ENCODE measurements at regions not wholly inside any gene's neighbourhood (a gene's known extent, or its start where the extent isn't known, plus 50 kb on each side); places are given as distances from the start of the nearest gene placed in this dataset.

DNA sequence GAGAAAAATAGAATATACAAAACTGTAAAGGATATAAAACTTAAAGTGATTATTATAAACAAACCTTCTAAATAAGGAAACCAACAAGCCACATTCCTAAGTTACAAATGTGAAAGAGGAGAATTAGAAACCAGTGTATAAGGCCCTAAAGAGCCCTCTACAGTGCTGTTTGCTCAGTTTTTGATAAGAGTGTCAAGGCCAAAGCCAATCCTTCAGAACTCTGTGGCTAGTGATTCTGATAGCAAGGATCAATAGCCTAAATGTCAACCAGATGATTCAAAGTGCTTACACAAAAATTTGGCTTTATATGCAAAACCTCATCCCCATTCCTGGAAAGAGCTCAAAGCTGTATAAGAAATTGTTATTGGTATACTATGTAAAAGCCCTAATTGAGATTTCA, 104.6 kb upstream of the HTR1E start:
- CTCF ChIA-PET = no interaction called here
- Histone ChIP-seq H3K27me3 (ENCODE audit: low read length) (no peaks in the 10 kb centered on the region), H3F3A (ENCODE audit: low read length, unreplicated experiment) (no peaks in the 10 kb centered on the region), H3K79me2 (ENCODE audit: low read length) (no peaks in the 10 kb centered on the region), H3K4me3 (ENCODE audit: low read length) (no peak overlapping the region), H3K9me3 (ENCODE audit: low read length) (no peaks in the 10 kb centered on the region), H3K9ac (ENCODE audit: low read length) (no peak overlapping the region), H2AFZ (ENCODE audit: low read length) (no peak overlapping the region), H3K4me2 (ENCODE audit: low read length) (no peak overlapping the region), H3K27ac (ENCODE audit: low read length) (no peak overlapping the region), H3K9me2 (replicated peaks; ENCODE audit: low read length) (no peaks in the 10 kb centered on the region), H3K36me3 (ENCODE audit: low read depth, low read length) (no peaks in the 10 kb centered on the region), H4K20me1 (ENCODE audit: low read length) (no peaks in the 10 kb centered on the region), H3K4me1 (ENCODE audit: insufficient read depth, low read length) (no peaks in the 10 kb centered on the region)
- no TSS peak for BruUV-seq (replicated peaks)
- DNase-seq = no peak
- no peak for ATAC-seq
- TF ChIP-seq EZH2 (IDR thresholded peaks at IDR 0.05; ENCODE audit: low read length, unreplicated experiment) (no peak), EZH2phosphoT487 (IDR thresholded peaks at IDR 0.05; ENCODE audit: borderline replicate concordance, low read length) (no peak)
- TF ChIP-seq, protein P1, sequence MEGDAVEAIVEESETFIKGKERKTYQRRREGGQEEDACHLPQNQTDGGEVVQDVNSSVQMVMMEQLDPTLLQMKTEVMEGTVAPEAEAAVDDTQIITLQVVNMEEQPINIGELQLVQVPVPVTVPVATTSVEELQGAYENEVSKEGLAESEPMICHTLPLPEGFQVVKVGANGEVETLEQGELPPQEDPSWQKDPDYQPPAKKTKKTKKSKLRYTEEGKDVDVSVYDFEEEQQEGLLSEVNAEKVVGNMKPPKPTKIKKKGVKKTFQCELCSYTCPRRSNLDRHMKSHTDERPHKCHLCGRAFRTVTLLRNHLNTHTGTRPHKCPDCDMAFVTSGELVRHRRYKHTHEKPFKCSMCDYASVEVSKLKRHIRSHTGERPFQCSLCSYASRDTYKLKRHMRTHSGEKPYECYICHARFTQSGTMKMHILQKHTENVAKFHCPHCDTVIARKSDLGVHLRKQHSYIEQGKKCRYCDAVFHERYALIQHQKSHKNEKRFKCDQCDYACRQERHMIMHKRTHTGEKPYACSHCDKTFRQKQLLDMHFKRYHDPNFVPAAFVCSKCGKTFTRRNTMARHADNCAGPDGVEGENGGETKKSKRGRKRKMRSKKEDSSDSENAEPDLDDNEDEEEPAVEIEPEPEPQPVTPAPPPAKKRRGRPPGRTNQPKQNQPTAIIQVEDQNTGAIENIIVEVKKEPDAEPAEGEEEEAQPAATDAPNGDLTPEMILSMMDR (conservative IDR thresholded peaks at IDR 0.05; ENCODE audit: low read depth, low read length) = no peak
- intact Hi-C loops (cut with micrococcal nuclease) = no loop called here
- POLR2A ChIA-PET (ENCODE audit: unreplicated experiment) = no interaction called here

DNA sequence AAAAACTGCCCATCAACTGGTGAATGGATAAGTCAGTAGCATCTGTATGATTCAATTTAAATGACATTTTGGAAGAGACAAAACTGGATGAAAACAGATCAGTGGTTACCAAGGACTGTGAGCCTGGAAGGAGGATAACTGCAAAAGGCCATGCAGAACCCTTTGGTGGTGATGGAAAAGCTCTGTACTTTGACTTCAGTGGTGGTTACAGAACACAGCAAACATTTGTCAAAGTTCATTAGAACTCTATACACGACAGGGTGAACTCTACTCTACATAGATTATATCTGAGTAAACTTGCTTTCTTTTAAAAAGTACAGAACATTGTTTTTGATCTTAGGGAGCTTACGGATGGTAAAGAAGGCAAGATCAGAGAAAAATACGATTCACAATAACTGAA, 111.9 kb upstream of the HTR1E start:
- no peak overlapping the region for H3K4me2 ChIP-seq (ENCODE audit: low read length)
- ChIA-PET CTCF (no interaction called here), POLR2A (ENCODE audit: unreplicated experiment) (no interaction called here)

DNA sequence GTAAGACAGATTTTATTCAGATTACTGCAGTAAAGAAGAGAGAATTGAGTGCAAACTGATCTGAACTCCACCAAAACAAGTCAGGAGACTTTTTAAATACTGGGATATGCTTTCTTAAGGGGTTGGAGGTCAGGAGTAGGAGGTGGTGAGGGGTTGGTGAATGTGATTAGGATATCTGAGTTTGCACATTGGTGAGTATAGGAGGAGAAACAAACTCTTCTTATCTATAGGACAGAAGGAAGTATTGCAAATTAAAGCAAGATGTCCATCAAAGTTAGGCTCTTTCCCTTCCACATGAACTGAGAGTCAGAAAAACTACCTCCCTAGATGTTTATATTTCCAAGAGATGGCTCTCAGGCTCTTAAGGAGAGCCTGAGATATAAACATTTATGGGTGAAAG, 114.6 kb upstream of the HTR1E start:
- H3K9ac ChIP-seq (ENCODE audit: low read length) = no peak overlapping the region
- ATAC-seq = no peak
- H3K36me3 ChIP-seq (ENCODE audit: low read depth, low read length) = no peaks in the 10 kb centered on the region
- no peaks in the 10 kb centered on the region for H3K9me3 ChIP-seq (ENCODE audit: low read length)
- no peaks in the 10 kb centered on the region for H3K4me1 ChIP-seq (ENCODE audit: insufficient read depth, low read length)
- H3K27ac ChIP-seq (ENCODE audit: low read length) = no peak overlapping the region
- ChIA-PET CTCF (no interaction called here), POLR2A (ENCODE audit: unreplicated experiment) (no interaction called here)
- H3K4me3 ChIP-seq (ENCODE audit: low read length) = no peak overlapping the region
- BruUV-seq (replicated peaks) = no TSS peak
- H3K9me2 ChIP-seq (replicated peaks; ENCODE audit: low read length) = no peaks in the 10 kb centered on the region
- no peaks in the 10 kb centered on the region for H4K20me1 ChIP-seq (ENCODE audit: low read length)
- TF ChIP-seq EZH2phosphoT487 (IDR thresholded peaks at IDR 0.05; ENCODE audit: borderline replicate concordance, low read length) (no peak), EZH2 (IDR thresholded peaks at IDR 0.05; ENCODE audit: low read length, unreplicated experiment) (no peak)
- TF ChIP-seq, protein P1 (conservative IDR thresholded peaks at IDR 0.05; ENCODE audit: low read depth, low read length) = no peak
- no peaks in the 10 kb centered on the region for H3K79me2 ChIP-seq (ENCODE audit: low read length)
- intact Hi-C loops (cut with micrococcal nuclease) = no loop called here
- no peak overlapping the region for H3K4me2 ChIP-seq (ENCODE audit: low read length)
- no peak overlapping the region for H2AFZ ChIP-seq (ENCODE audit: low read length)
- DNase-seq = no peak
- H3K27me3 ChIP-seq (ENCODE audit: low read length) = no peaks in the 10 kb centered on the region
- H3F3A ChIP-seq (ENCODE audit: low read length, unreplicated experiment) = no peaks in the 10 kb centered on the region

More for the DNA sequence above, 111.9 kb upstream of the HTR1E start:
- intact Hi-C loops (cut with micrococcal nuclease) = no loop called here
- no TSS peak for BruUV-seq (replicated peaks)
- Histone ChIP-seq H2AFZ (ENCODE audit: low read length) (no peak overlapping the region), H3K4me3 (ENCODE audit: low read length) (no peak overlapping the region), H3K27me3 (ENCODE audit: low read length) (no peaks in the 10 kb centered on the region), H3K36me3 (ENCODE audit: low read depth, low read length) (no peaks in the 10 kb centered on the region), H3K79me2 (ENCODE audit: low read length) (no peaks in the 10 kb centered on the region), H3K27ac (ENCODE audit: low read length) (no peak overlapping the region), H4K20me1 (ENCODE audit: low read length) (no peaks in the 10 kb centered on the region), H3F3A (ENCODE audit: low read length, unreplicated experiment) (no peaks in the 10 kb centered on the region), H3K9me3 (ENCODE audit: low read length) (no peaks in the 10 kb centered on the region), H3K9ac (ENCODE audit: low read length) (no peak overlapping the region), H3K4me1 (ENCODE audit: insufficient read depth, low read length) (no peaks in the 10 kb centered on the region), H3K9me2 (replicated peaks; ENCODE audit: low read length) (no peaks in the 10 kb centered on the region)
- TF ChIP-seq, protein P1 (conservative IDR thresholded peaks at IDR 0.05; ENCODE audit: low read depth, low read length) = no peak
- no peak for TF ChIP-seq EZH2phosphoT487 (IDR thresholded peaks at IDR 0.05; ENCODE audit: borderline replicate concordance, low read length)
- no peak for TF ChIP-seq EZH2 (IDR thresholded peaks at IDR 0.05; ENCODE audit: low read length, unreplicated experiment)
- no peak for DNase-seq
- no peak for ATAC-seq

Data from PC-3 (cell line).